GM06990 (cell line): ENCODE measurements at regions not wholly inside any gene's neighbourhood (a gene's known extent, or its start where the extent isn't known, plus 50 kb on each side); places are given as distances from the start of the nearest gene placed in this dataset.

ENCODE experiments used
- DNase-seq: peaks from one replicate; pipeline ENCODE4 v3.0.0-alpha.2; 2011; ENCODE audit not compliant: insufficient read length; ENCODE audit errors: extremely low read depth
- H3K27me3 ChIP-seq: replicated peaks from 2 replicates; pipeline ENCODE4 v1.6.0; 2011; ENCODE audit warnings: low read length; ENCODE audit not compliant: control insufficient read depth, insufficient read depth
- H3K36me3 ChIP-seq: 2 replicates; pipeline ENCODE4 v1.5.1; 2011; ENCODE audit warnings: low read length; ENCODE audit not compliant: control insufficient read depth, insufficient read depth
- H3K4me3 ChIP-seq: replicated peaks from 2 replicates; pipeline ENCODE4 v1.5.1; 2011; ENCODE audit warnings: low read depth, mild to moderate bottlenecking, control low read depth, low read length
- CTCF ChIP-seq: IDR thresholded peaks from 2 replicates; pipeline ENCODE4 v1.5.1; 2011; ENCODE audit warnings: low read length, control low read depth, mild to moderate bottlenecking, inconsistent platforms; ENCODE audit not compliant: insufficient read depth, poor library complexity, severe bottlenecking

- Histone ChIP-seq H3K36me3 (no peaks in the 10 kb centered on the region), H3K4me3 (no peak overlapping the region), H3K27me3 (no peaks in the 10 kb centered on the region)
- DNase-seq = no peak
- TF ChIP-seq CTCF = no peak
Measured at GRCh38 chr4:111689731-111690130, 455.5 kb upstream of the FAM241A start.

- no peaks in the 10 kb centered on the region for H3K27me3 ChIP-seq
- no peak overlapping the region for H3K4me3 ChIP-seq
- no peaks in the 10 kb centered on the region for H3K36me3 ChIP-seq
- TF ChIP-seq CTCF = no peak
- DNase-seq = no peak
Measured at GRCh38 chr4:111693758-111694157, 451.5 kb upstream of the FAM241A start.

- Histone ChIP-seq H3K36me3 (no peaks in the 10 kb centered on the region), H3K27me3 (no peaks in the 10 kb centered on the region), H3K4me3 (no peak overlapping the region)
- TF ChIP-seq CTCF = no peak
- DNase-seq = no peak
Measured at GRCh38 chr4:111695677-111696076, 449.6 kb upstream of the FAM241A start.

GRCh38 chr4:111696505-111696904, 448.7 kb upstream of the FAM241A start:
- no peak for TF ChIP-seq CTCF
- Histone ChIP-seq H3K27me3 (no peaks in the 10 kb centered on the region), H3K36me3 (no peaks in the 10 kb centered on the region), H3K4me3 (no peak overlapping the region)
- DNase-seq = no peak

GRCh38 chr4:111697176-111697942, 447.9 kb upstream of the FAM241A start:
- no peaks in the 10 kb centered on the region for H3K27me3 ChIP-seq
- DNase-seq = no peak
- no peaks in the 10 kb centered on the region for H3K36me3 ChIP-seq
- no peak for TF ChIP-seq CTCF
- no peak overlapping the region for H3K4me3 ChIP-seq

- H3K4me3 ChIP-seq = no peak overlapping the region
- no peaks in the 10 kb centered on the region for H3K36me3 ChIP-seq
- no peak for TF ChIP-seq CTCF
- H3K27me3 ChIP-seq = no peaks in the 10 kb centered on the region
- no peak for DNase-seq
Measured at GRCh38 chr4:111698361-111698760, 446.9 kb upstream of the FAM241A start.
